VCaP (cell line): ENCODE measurements at regions not wholly inside any gene's neighbourhood (a gene's known extent, or its start where the extent isn't known, plus 50 kb on each side); places are given as distances from the start of the nearest gene placed in this dataset.

Source experiments
- H3K27ac ChIP-seq: fragments of 450-650 bp; 2 replicates; pipeline ENCODE4 v1.5.1; 2017
- CTCF ChIP-seq: fragments of 450-650 bp; conservative IDR thresholded peaks from 2 replicates; pipeline ENCODE4 v1.5.1; 2017; ENCODE audit warnings: mild to moderate bottlenecking, moderate library complexity

DNA sequence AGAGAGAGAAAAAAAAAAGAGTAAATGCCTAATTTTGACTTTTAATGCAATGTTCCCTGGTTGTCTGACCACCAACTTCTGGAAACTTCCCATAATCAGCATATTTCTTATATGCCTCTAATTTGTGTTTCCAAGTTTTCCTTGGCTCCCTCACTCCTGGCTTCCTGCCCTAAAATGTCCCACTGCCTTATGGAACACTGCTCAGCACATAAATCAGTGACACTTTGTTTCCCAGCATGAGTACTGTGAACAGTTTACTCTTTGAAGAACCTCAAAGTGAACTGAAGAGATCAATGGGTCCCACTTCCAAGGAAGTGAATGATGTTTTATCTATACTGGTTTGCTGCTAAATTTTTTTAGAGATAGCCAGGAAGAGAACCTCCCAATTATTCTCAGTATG, 271.3 kb upstream of the PRMT6 start:
- no peak overlapping the region for H3K27ac ChIP-seq
- no peak for TF ChIP-seq CTCF

- no peak overlapping the region for H3K27ac ChIP-seq
- no peak for TF ChIP-seq CTCF
These were observed 269.0 kb upstream of the PRMT6 start for GRCh38 chr1:106787520-106787919.

GRCh38 chr1:106789686-106790085, 266.8 kb upstream of the PRMT6 start:
- H3K27ac ChIP-seq: no peak overlapping the region
- TF ChIP-seq CTCF: no peak

- H3K27ac ChIP-seq: no peak overlapping the region
- no peak for TF ChIP-seq CTCF
These were observed 265.4 kb upstream of the PRMT6 start for GRCh38 chr1:106791041-106791440.

DNA sequence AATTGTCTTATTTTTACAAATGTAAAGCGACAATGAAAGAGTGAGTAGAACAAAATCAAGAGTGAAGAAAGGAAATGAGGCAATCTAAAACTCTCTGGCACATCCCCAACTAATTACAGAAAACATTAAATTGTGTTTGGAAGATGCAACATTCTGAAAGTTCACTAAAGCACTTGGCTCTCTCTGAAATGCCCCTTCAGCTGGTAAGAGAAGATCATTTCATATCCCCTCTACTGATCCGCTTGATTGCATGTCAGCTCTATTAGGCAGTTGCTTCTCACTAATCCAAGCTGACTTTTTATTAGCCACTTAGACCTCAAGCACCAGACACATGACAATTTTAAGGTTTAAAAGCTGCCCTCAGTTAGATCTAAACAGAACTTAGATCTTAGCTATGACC, 262.8 kb upstream of the PRMT6 start:
- no peak overlapping the region for H3K27ac ChIP-seq
- TF ChIP-seq CTCF: no peak

- no peak for TF ChIP-seq CTCF
- H3K27ac ChIP-seq: no peak overlapping the region
These were observed 257.5 kb upstream of the PRMT6 start for GRCh38 chr1:106798991-106799390.

- H3K27ac ChIP-seq: no peak overlapping the region
- TF ChIP-seq CTCF: no peak
These were observed 254.3 kb upstream of the PRMT6 start for GRCh38 chr1:106802181-106802580.

GRCh38 chr1:106814418-106814817, 242.1 kb upstream of the PRMT6 start:
- no peak for TF ChIP-seq CTCF
- no peak overlapping the region for H3K27ac ChIP-seq
